GM23338 (cell line): ENCODE measurements at regions not wholly inside any gene's neighbourhood (a gene's known extent, or its start where the extent isn't known, plus 50 kb on each side); places are given as distances from the start of the nearest gene placed in this dataset.

Source experiments
- ATAC-seq: fragments of 200-7000 bp; cut with Tn5 transposase; 3 replicates; pipeline ENCODE4 v1.9.1; 2020
- DNase-seq: peaks from one replicate; pipeline ENCODE4 v3.0.0-alpha.2; 2015; ENCODE audit warnings: low spot score
- H2AFZ ChIP-seq: fragments of 200-600 bp; sonication (generic); 2 replicates; pipeline ENCODE4 v1.8.0; 2016; ENCODE audit warnings: antibody characterized with exemption, mild to moderate bottlenecking, moderate library complexity
- H3F3A ChIP-seq: fragments of 200-600 bp; sonication (generic); replicated peaks from 2 replicates; pipeline ENCODE4 v1.8.0; 2017; ENCODE audit warnings: antibody characterized with exemption, mixed run types, low read depth
- H3K27ac ChIP-seq: fragments of 200-600 bp; sonication (generic); 2 replicates; pipeline ENCODE4 v1.6.1; 2016; ENCODE audit warnings: low read depth
- H3K27me3 ChIP-seq: fragments of 200-600 bp; sonication (generic); 2 replicates; pipeline ENCODE4 v1.8.0; 2016; ENCODE audit warnings: mild to moderate bottlenecking, mixed run types, moderate library complexity; ENCODE audit not compliant: insufficient read depth
- H3K36me3 ChIP-seq: fragments of 200-600 bp; sonication (generic); 2 replicates; pipeline ENCODE4 v1.8.0; 2016; ENCODE audit warnings: mild to moderate bottlenecking; ENCODE audit not compliant: insufficient read depth
- H3K4me1 ChIP-seq: fragments of 200-600 bp; sonication (generic); 2 replicates; pipeline ENCODE4 v1.8.0; 2016; ENCODE audit warnings: mild to moderate bottlenecking, moderate library complexity; ENCODE audit not compliant: insufficient read depth
- H3K4me2 ChIP-seq: fragments of 200-600 bp; sonication (generic); 2 replicates; pipeline ENCODE4 v1.7.1; 2017; ENCODE audit warnings: mixed run types
- H3K4me3 ChIP-seq: fragments of 200-600 bp; sonication (generic); 2 replicates; pipeline ENCODE4 v1.6.1; 2016; ENCODE audit warnings: mixed run types
- H3K79me2 ChIP-seq: fragments of 200-600 bp; sonication (generic); replicated peaks from 2 replicates; pipeline ENCODE4 v1.8.0; 2017; ENCODE audit warnings: mild to moderate bottlenecking; ENCODE audit not compliant: insufficient read depth
- H3K9me2 ChIP-seq: fragments of 200-600 bp; sonication (generic); 2 replicates; pipeline ENCODE4 v1.8.0; 2017; ENCODE audit not compliant: insufficient read depth
- H4K20me1 ChIP-seq: fragments of 200-600 bp; sonication (generic); replicated peaks from 2 replicates; pipeline ENCODE4 v1.8.0; 2017; ENCODE audit warnings: mild to moderate bottlenecking; ENCODE audit not compliant: insufficient read depth
- H3K27ac Mint-ChIP-seq: 2 replicates; pipeline ENCODE4 v1.8.0; 2020; ENCODE audit warnings: inconsistent platforms, mild to moderate bottlenecking, moderate library complexity, mixed read lengths
- H3K27me3 Mint-ChIP-seq: 3 replicates; pipeline ENCODE4 v1.8.0; 2022; ENCODE audit warnings: low read depth, mild to moderate bottlenecking, moderate library complexity, mixed read lengths, inconsistent platforms; ENCODE audit not compliant: insufficient read depth, poor library complexity
- H3K36me3 Mint-ChIP-seq: 3 replicates; pipeline ENCODE4 v1.8.0; 2021; ENCODE audit warnings: low read depth, mild to moderate bottlenecking, inconsistent platforms, moderate library complexity, mixed read lengths
- H3K4me1 Mint-ChIP-seq: 3 replicates; pipeline ENCODE4 v1.8.0; 2020; ENCODE audit warnings: mild to moderate bottlenecking, inconsistent platforms, mixed read lengths
- H3K4me3 Mint-ChIP-seq: 3 replicates; pipeline ENCODE4 v1.8.0; 2021; ENCODE audit warnings: moderate library complexity, mild to moderate bottlenecking, inconsistent platforms, mixed read lengths
- H3K9me3 Mint-ChIP-seq: 3 replicates; pipeline ENCODE4 v1.8.0; 2020; ENCODE audit warnings: moderate library complexity, mild to moderate bottlenecking, inconsistent platforms, mixed read lengths
- CREB1 ChIP-seq: fragments of 250-450 bp; sonication (Bioruptor Pico); IDR thresholded peaks from 2 replicates; pipeline ENCODE4 v1.5.0; 2020; ENCODE audit warnings: low read depth, mild to moderate bottlenecking, moderate library complexity
- EZH2 ChIP-seq: fragments of 200-600 bp; sonication (generic); IDR thresholded peaks from one replicate; pipeline ENCODE4 v1.8.0; 2017; ENCODE audit warnings: antibody characterized with exemption, mild to moderate bottlenecking, low read depth; ENCODE audit not compliant: unreplicated experiment
- EZH2phosphoT487 ChIP-seq: fragments of 200-600 bp; sonication (generic); IDR thresholded peaks from one replicate; pipeline ENCODE4 v1.8.1; 2018; ENCODE audit warnings: antibody characterized with exemption; ENCODE audit not compliant: unreplicated experiment
- JUNB ChIP-seq: IDR thresholded peaks from one replicate; pipeline ENCODE4 v1.6.1; 2016; ENCODE audit warnings: antibody characterized with exemption; ENCODE audit not compliant: unreplicated experiment
- NANOG ChIP-seq: IDR thresholded peaks from 2 replicates; pipeline ENCODE4 v1.6.1; 2016; ENCODE audit warnings: antibody characterized with exemption, borderline replicate concordance
- POLR2AphosphoS5 ChIP-seq: IDR thresholded peaks from 2 replicates; pipeline ENCODE4 v1.6.1; 2016; ENCODE audit warnings: antibody characterized with exemption, low read depth
- STAT1 ChIP-seq: IDR thresholded peaks from one replicate; pipeline ENCODE4 v1.6.1; 2016; ENCODE audit warnings: antibody characterized with exemption; ENCODE audit not compliant: unreplicated experiment
- ZNF114 ChIP-seq: fragments of 250-450 bp; sonication (Bioruptor Pico); IDR thresholded peaks from 2 replicates; pipeline ENCODE4 v1.5.0; 2020; ENCODE audit warnings: mild to moderate bottlenecking, moderate library complexity
- ZNF331 ChIP-seq: fragments of 250-450 bp; sonication (Bioruptor Pico); IDR thresholded peaks from 2 replicates; pipeline ENCODE4 v1.5.0; 2020; ENCODE audit warnings: low read depth, mild to moderate bottlenecking, moderate library complexity
- TF ChIP-seq, protein P1 (sequence below): IDR thresholded peaks from one replicate; pipeline ENCODE4 v1.6.1; 2018; ENCODE audit warnings: antibody characterized with exemption; ENCODE audit not compliant: unreplicated experiment
- TF ChIP-seq, protein P2 (sequence below), 2 experiments: fragments of 200-600 bp in 1 of 2; sonication (generic) in 1 of 2; conservative IDR thresholded peaks; 2 replicates each; pipeline versions ENCODE4 v1.5.1 to v1.6.1; 2016 to 2017; ENCODE audit warnings: antibody characterized with exemption in 2 of 2, low read depth in 2 of 2, mild to moderate bottlenecking in 2 of 2, moderate library complexity in 1 of 2
- TF ChIP-seq, protein P3 (sequence below): IDR thresholded peaks from 2 replicates; pipeline ENCODE4 v1.6.1; 2016; ENCODE audit warnings: antibody characterized with exemption
- TF ChIP-seq, protein P4 (sequence below): fragments of 250-450 bp; sonication (Bioruptor Pico); IDR thresholded peaks from 2 replicates; pipeline ENCODE4 v1.5.0; 2020; ENCODE audit warnings: mild to moderate bottlenecking, moderate library complexity

DNA sequence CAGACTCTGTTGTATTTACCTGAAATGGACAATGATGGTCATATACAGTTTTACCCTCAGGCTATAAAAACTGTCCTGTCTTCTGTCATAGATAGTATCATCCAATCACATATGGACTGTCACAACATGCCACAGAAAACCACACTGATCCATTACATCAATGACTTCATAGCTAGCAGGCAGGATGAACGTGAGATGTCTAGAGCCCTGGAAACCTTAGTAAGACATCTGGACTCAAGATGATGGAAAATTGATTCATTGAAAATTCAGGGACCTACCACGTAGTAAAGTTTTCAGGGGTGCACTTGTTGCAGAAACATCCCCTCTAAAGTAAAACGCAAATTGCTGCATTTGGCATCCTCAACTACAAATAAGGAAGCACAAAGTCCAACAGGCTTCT, 284.4 kb upstream of the RGMB start:
- no peak overlapping the region for H3K27ac ChIP-seq
- no peak overlapping the region for H3K4me2 ChIP-seq
- TF ChIP-seq, protein P1, sequence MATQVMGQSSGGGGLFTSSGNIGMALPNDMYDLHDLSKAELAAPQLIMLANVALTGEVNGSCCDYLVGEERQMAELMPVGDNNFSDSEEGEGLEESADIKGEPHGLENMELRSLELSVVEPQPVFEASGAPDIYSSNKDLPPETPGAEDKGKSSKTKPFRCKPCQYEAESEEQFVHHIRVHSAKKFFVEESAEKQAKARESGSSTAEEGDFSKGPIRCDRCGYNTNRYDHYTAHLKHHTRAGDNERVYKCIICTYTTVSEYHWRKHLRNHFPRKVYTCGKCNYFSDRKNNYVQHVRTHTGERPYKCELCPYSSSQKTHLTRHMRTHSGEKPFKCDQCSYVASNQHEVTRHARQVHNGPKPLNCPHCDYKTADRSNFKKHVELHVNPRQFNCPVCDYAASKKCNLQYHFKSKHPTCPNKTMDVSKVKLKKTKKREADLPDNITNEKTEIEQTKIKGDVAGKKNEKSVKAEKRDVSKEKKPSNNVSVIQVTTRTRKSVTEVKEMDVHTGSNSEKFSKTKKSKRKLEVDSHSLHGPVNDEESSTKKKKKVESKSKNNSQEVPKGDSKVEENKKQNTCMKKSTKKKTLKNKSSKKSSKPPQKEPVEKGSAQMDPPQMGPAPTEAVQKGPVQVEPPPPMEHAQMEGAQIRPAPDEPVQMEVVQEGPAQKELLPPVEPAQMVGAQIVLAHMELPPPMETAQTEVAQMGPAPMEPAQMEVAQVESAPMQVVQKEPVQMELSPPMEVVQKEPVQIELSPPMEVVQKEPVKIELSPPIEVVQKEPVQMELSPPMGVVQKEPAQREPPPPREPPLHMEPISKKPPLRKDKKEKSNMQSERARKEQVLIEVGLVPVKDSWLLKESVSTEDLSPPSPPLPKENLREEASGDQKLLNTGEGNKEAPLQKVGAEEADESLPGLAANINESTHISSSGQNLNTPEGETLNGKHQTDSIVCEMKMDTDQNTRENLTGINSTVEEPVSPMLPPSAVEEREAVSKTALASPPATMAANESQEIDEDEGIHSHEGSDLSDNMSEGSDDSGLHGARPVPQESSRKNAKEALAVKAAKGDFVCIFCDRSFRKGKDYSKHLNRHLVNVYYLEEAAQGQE: no peak
- TF ChIP-seq, protein P2, sequence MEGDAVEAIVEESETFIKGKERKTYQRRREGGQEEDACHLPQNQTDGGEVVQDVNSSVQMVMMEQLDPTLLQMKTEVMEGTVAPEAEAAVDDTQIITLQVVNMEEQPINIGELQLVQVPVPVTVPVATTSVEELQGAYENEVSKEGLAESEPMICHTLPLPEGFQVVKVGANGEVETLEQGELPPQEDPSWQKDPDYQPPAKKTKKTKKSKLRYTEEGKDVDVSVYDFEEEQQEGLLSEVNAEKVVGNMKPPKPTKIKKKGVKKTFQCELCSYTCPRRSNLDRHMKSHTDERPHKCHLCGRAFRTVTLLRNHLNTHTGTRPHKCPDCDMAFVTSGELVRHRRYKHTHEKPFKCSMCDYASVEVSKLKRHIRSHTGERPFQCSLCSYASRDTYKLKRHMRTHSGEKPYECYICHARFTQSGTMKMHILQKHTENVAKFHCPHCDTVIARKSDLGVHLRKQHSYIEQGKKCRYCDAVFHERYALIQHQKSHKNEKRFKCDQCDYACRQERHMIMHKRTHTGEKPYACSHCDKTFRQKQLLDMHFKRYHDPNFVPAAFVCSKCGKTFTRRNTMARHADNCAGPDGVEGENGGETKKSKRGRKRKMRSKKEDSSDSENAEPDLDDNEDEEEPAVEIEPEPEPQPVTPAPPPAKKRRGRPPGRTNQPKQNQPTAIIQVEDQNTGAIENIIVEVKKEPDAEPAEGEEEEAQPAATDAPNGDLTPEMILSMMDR (conservative IDR thresholded peaks at IDR 0.05; ENCODE audit: low read depth in 2 of 2): no peak
- TF ChIP-seq POLR2AphosphoS5 (no peak), STAT1 (no peak), EZH2phosphoT487 (no peak), ZNF331 (CRISPR knock-in tag) (no peak), EZH2 (no peak), JUNB (no peak), ZNF114 (CRISPR knock-in tag) (no peak), CREB1 (CRISPR knock-in tag) (no peak), NANOG (no peak)
- TF ChIP-seq, protein P3, sequence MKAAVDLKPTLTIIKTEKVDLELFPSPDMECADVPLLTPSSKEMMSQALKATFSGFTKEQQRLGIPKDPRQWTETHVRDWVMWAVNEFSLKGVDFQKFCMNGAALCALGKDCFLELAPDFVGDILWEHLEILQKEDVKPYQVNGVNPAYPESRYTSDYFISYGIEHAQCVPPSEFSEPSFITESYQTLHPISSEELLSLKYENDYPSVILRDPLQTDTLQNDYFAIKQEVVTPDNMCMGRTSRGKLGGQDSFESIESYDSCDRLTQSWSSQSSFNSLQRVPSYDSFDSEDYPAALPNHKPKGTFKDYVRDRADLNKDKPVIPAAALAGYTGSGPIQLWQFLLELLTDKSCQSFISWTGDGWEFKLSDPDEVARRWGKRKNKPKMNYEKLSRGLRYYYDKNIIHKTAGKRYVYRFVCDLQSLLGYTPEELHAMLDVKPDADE: no peak
- TF ChIP-seq, protein P4, sequence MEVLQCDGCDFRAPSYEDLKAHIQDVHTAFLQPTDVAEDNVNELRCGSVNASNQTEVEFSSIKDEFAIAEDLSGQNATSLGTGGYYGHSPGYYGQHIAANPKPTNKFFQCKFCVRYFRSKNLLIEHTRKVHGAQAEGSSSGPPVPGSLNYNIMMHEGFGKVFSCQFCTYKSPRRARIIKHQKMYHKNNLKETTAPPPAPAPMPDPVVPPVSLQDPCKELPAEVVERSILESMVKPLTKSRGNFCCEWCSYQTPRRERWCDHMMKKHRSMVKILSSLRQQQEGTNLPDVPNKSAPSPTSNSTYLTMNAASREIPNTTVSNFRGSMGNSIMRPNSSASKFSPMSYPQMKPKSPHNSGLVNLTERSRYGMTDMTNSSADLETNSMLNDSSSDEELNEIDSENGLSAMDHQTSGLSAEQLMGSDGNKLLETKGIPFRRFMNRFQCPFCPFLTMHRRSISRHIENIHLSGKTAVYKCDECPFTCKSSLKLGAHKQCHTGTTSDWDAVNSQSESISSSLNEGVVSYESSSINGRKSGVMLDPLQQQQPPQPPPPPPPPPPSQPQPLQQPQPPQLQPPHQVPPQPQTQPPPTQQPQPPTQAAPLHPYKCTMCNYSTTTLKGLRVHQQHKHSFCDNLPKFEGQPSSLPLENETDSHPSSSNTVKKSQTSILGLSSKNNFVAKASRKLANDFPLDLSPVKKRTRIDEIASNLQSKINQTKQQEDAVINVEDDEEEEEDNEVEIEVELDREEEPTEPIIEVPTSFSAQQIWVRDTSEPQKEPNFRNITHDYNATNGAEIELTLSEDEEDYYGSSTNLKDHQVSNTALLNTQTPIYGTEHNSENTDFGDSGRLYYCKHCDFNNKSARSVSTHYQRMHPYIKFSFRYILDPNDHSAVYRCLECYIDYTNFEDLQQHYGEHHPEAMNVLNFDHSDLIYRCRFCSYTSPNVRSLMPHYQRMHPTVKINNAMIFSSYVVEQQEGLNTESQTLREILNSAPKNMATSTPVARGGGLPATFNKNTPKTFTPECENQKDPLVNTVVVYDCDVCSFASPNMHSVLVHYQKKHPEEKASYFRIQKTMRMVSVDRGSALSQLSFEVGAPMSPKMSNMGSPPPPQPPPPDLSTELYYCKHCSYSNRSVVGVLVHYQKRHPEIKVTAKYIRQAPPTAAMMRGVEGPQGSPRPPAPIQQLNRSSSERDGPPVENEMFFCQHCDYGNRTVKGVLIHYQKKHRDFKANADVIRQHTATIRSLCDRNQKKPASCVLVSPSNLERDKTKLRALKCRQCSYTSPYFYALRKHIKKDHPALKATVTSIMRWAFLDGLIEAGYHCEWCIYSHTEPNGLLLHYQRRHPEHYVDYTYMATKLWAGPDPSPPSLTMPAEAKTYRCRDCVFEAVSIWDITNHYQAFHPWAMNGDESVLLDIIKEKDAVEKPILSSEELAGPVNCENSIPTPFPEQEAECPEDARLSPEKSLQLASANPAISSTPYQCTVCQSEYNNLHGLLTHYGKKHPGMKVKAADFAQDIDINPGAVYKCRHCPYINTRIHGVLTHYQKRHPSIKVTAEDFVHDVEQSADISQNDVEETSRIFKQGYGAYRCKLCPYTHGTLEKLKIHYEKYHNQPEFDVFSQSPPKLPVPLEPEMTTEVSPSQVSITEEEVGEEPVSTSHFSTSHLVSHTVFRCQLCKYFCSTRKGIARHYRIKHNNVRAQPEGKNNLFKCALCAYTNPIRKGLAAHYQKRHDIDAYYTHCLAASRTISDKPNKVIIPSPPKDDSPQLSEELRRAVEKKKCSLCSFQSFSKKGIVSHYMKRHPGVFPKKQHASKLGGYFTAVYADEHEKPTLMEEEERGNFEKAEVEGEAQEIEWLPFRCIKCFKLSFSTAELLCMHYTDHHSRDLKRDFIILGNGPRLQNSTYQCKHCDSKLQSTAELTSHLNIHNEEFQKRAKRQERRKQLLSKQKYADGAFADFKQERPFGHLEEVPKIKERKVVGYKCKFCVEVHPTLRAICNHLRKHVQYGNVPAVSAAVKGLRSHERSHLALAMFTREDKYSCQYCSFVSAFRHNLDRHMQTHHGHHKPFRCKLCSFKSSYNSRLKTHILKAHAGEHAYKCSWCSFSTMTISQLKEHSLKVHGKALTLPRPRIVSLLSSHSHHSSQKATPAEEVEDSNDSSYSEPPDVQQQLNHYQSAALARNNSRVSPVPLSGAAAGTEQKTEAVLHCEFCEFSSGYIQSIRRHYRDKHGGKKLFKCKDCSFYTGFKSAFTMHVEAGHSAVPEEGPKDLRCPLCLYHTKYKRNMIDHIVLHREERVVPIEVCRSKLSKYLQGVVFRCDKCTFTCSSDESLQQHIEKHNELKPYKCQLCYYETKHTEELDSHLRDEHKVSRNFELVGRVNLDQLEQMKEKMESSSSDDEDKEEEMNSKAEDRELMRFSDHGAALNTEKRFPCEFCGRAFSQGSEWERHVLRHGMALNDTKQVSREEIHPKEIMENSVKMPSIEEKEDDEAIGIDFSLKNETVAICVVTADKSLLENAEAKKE (CRISPR knock-in tag): no peak
- Mint-ChIP-seq H3K36me3 (peaks cover 10% of the 10 kb centered on the region; the same call in 1 of the 3 replicates), H3K4me3 (no peak overlapping the region), H3K27me3 (peaks cover 5% of the 10 kb centered on the region), H3K4me1 (no peaks in the 10 kb centered on the region), H3K27ac (no peak overlapping the region), H3K9me3 (peaks cover 19% of the 10 kb centered on the region)
- no peaks in the 10 kb centered on the region for H3K79me2 ChIP-seq
- H3K4me1 ChIP-seq: no peaks in the 10 kb centered on the region
- H4K20me1 ChIP-seq: no peaks in the 10 kb centered on the region
- no peak overlapping the region for H3K4me3 ChIP-seq
- no peaks in the 10 kb centered on the region for H3F3A ChIP-seq
- ATAC-seq: no peak
- no peak overlapping the region for H2AFZ ChIP-seq
- no peaks in the 10 kb centered on the region for H3K36me3 ChIP-seq
- H3K27me3 ChIP-seq: no peaks in the 10 kb centered on the region
- H3K9me2 ChIP-seq: 0 out of 2 replicates have a peak, but pooled peaks cover 6% of the 10 kb centered on the region
- no peak for DNase-seq
